NCI-H1048 (cell line): ENCODE measurements at regions not wholly inside any gene's neighbourhood (a gene's known extent, or its start where the extent isn't known, plus 50 kb on each side); places are given as distances from the start of the nearest gene placed in this dataset.
"Not testable (repeated sequence)": the region's sequence is repeated elsewhere in the genome, so short reads cannot be mapped to it uniquely, and the experiment has no call there.

Experiments used
- DNase-seq: peaks from one replicate; lab custom pipeline; 2025; lab: John Stamatoyannopoulos, UW

DNA sequence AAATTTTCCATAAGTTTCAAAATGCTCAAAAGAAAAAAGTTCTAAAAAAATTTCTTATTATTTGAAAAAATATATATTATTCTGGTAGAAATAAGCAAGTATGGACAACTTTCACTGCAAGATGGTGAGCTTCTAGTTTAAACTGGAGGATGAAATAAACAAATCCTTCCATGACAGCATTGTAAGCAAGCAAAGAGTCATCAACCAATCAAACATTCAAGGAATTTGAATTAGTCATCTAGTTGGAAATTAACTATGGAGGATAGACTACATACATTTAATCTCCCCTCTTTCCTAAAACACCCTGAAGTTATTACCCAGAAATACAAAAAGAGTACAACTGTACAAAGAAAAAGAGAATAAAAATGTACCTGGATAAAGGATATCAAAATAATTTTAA lies 51.0 kb upstream of the IRX5 start:
- no peak for DNase-seq

DNA sequence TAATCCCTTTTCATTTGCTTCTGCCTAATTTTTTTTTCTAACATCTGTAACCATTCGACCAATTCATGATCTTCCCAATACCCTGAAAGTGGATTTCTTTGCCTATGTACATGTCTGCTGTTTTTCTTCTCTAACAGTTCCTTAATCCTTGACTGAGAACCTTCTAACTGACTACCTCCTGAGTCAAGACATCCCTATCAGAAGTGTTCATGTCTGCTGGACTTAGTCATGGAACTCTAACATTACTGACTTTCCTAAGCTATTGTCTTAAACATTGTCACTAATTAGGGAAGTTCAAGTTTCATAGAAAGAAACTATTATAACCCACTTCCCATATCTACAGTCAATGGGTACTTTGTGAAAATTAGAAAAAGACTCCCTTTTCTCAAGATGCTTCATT lies 52.4 kb upstream of the IRX5 start:
- DNase-seq = no peak

GRCh38 chr16:54875443-54875842 lies 55.2 kb upstream of the IRX5 start:
- DNase-seq = no peak

GRCh38 chr16:54873716-54874373 lies 56.8 kb upstream of the IRX5 start:
- DNase-seq = not testable (repeated sequence)

DNA sequence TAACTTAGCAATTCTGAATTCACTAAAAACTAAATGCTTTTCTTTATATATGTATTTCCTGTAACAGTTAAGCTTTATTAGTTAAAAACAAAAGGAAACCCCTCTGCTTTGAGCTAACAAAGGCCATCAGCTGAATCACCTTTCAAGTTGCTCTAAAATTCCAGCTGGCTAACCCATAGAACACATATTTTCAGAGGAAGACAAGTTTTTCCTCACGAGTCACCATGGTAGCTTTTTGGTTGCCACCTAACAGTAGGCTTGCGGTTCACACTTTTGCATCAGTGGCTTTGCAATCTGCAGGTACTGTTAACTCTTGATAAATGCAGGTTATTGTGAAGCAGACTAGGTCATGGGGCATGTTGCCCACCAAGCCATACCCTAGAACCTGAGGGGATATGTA lies 57.6 kb upstream of the IRX5 start:
- DNase-seq = no peak

- no peak for DNase-seq
Observed at GRCh38 chr16:54870151-54870550, 60.5 kb upstream of the IRX5 start.

DNA sequence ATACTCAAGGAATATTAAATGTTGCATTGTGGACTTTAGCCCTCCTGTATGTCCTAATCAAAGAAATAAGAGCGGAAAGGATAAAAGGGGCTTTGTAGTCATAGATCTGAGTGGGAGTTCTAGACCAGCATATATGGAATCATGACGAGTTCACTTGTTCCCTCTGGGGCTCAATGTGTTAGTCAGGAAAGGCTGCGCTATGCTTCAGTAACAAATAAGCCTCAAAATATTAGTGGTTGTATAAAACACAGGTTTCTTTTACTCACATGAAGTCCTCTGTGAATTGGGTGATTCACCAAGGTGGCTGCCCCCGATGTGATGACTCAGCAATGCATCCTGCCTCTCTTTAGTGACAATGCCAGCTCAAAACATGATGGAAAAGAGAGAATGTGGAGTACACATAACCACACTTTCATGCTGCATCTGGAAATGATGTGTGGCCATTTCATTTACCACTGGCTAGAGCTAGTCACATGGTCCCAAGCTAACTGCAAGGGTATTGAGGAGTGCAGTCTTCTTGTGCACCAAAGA lies 63.3 kb upstream of the IRX5 start:
- no peak for DNase-seq

DNA sequence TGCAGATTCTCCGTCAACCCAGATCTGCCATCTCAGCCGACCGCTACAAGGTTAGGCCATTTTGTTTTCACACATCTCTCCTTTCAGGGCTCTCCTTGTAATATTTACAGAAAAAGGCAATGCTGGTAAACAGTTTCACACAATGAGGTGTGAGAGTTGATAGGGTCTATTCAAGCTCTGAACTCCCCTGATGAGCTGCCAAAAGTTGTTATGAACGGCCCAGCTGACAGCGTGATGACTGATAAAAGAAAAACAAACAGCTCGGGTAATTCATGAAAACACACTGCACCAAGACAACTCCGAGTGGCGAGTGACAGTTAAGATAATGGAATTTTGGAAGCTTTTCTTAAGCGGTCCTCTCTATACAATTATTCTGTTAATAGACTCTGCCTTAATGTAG lies 68.1 kb upstream of the IRX5 start:
- no peak for DNase-seq

- DNase-seq = no peak
Observed at GRCh38 chr16:54856871-54857270, 73.8 kb upstream of the IRX5 start.

DNA sequence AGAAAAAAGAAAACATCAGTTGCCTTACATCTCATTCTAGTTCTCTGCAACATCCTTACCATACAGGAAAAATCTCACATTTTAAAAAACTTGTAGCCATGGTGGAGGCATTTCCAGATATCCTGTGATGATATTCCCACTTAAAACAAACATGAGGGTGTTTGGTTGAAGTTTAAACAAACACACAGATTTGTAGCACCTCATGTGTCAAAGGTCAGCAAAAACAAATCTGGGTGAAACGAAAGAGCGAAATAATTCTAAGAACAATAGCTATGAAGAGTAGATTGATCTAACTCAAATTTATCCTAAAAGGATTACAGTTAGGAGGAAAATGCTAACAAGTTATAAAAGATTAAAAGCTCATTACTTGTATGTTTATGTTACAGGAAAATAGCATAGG lies 83.1 kb upstream of the IRX5 start:
- no peak for DNase-seq

- DNase-seq = no peak
Observed at GRCh38 chr16:54847207-54847606, 83.5 kb upstream of the IRX5 start.

- DNase-seq = no peak
Observed at GRCh38 chr16:54846766-54847165, 83.9 kb upstream of the IRX5 start.

- DNase-seq = no peak
Observed at GRCh38 chr16:54843424-54843750, 87.3 kb upstream of the IRX5 start.

DNA sequence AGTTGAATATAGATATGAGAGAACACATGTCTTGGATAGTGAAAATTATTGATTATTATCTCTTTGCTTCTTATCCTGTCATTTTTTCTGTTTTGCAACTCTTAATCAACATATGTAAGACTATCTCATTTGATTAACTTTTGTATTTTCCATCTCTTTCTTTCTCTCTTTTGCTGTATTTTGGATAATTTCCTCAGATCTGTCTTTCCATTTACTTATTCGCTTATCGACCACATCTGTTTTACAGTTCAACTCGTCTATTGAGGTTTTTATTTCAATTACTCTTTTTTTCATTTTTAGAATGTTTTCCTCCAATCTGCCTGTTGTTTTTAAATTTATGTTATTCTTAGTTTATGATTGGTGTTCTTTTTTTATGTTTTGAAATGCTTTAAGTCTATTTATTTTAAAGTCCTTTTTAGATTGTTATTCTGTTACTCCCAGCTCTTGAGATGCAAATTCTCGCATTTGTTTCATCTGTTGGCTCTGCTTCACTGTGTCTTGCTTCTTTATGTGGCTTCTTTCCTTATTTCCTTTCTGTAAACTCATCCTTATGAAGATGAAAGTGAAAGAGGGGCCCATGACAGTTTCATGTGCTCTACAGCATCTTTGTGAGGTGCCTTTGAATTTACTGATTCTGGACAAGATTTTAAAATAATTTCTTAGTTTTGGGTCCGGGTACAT lies 87.8 kb upstream of the IRX5 start:
- no peak for DNase-seq

- DNase-seq = no peak
Observed at GRCh38 chr16:54829691-54830090, 101.0 kb upstream of the IRX5 start.

GRCh38 chr16:54822892-54823291 lies 107.8 kb upstream of the IRX5 start:
- no peak for DNase-seq

DNA sequence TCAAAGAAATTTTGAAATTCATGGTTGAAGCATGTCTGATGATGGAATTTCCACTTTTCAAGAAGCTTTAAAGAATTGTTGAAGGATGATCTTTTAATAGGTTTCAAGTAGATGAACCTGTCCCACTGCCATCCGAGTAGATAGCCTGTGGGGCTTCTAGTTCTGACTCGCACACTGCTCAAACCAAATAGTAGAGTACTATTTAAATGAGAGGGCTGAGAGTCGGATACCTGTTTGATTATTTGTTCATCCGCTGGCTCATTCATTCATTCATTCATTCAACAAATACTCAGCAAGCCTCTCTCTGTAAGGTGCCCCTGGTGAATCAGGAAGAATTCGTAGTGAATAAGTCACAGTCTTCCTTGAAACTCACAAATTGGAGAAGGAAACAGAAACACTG lies 108.2 kb upstream of the IRX5 start:
- DNase-seq = no peak

- no peak for DNase-seq
Observed at GRCh38 chr16:54821731-54822130, 108.9 kb upstream of the IRX5 start.

DNA sequence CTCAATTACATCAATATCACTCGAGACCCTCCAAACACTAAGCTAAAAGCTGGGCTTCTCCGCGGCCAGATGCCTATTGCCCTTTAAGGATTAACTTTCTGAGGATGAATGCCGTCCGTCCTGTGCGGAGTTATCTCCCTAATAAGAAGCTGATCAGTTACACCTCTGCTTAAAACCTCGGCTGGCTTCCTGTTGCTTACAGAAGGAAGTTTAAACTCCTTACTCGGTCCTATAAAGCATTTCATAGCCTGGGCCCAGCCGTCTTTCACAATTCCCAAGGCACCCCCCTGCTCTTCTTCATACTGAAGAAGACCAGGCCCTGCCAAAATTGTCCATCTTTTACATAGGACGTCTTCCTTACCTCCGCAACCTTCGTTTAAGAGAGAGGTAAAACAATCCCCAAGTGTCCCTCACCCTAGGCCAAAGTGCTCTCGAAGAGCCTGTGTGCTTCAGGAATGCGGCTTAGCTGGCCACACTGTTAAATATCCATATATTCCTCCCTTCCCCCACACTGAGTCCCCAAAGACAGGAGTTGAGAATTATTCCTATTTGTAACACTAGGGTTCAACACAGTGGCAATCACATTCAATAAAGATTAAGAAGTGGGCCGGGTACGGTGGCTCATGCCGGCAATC lies 112.6 kb upstream of the IRX5 start:
- no peak for DNase-seq

- no peak for DNase-seq
Observed at GRCh38 chr16:54817432-54817831, 113.2 kb upstream of the IRX5 start.

DNA sequence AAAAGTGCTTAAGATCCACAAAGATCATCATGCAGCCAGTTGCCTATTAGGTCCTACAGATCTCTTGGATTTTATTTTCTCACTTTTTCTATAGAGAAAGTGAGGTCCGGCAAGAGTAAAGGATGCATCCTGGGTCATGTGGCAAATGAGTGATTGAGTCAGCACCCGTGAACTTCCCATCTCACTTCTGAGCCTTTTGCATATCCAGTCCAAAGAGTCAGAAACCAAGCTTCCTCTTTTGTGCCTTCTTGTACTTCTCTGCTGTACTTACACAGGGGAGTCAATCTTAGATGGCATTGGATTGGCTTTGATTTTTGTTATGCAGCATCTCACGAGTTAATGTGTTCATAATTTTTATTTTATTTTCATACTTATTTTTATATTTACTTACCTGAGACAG lies 114.2 kb upstream of the IRX5 start:
- DNase-seq = no peak

DNA sequence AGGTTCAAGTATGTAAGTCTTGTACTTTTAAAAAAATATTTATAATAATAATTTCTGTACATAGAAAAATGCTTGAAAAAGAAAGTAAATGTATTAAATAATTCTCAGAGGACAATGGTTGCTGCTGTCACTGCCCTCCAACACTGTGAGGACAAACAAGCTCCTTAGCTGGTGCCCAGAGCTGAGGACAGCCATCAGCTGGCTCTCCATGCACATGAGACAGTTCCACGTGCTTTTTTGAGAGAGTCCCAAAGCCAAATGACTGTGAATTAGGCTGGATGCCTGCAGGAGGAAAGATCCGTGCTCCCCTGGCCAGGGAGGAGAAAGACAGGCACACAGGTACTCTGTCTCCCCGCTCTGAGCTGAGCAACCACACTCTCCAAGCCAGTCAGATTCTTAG lies 115.5 kb upstream of the IRX5 start:
- no peak for DNase-seq

GRCh38 chr16:54813778-54814177 lies 116.9 kb upstream of the IRX5 start:
- DNase-seq = no peak

DNA sequence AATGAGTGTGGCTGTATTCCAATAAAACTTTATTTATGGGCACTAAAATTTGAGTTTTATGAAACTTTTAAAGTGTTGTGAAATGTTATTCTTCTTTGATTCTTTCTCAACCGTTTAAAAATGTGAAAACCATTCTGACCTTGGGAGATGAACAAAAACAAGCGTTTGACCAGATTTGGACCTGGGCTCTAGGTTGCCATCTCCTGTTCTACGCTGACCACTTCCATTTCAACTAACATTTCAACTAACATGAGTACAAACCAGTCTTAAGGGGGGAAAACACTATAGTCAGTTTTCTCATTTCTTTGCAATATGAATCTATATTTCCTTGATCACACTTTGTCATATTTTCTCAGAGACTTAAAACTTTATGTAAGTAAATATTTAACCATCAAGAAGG lies 118.4 kb upstream of the IRX5 start:
- no peak for DNase-seq
